A673 (cell line): ENCODE measurements at regions not wholly inside any gene's neighbourhood (a gene's known extent, or its start where the extent isn't known, plus 50 kb on each side); places are given as distances from the start of the nearest gene placed in this dataset.

Source experiments
- BruUV-seq: library from RNA; stranded (reverse); fragments of 400-500 nt; replicated peaks from 2 replicates; lab custom pipeline; 2021; lab: Mats Ljungman, UMichigan
- CTCF ChIA-PET: fragments of 300-600 bp; sonication (Branson Sonifier 250); formaldehyde crosslinking; loops from one replicate; lab custom pipeline; 2022; ENCODE audit warnings: antibody characterized with exemption; lab: Charles Lee
- POLR2A ChIA-PET: fragments of 300-600 bp; sonication (Branson Sonifier 250); formaldehyde crosslinking; loops from one replicate; lab custom pipeline; 2022; ENCODE audit warnings: antibody characterized with exemption; ENCODE audit not compliant: low non-redundant PET; lab: Charles Lee
- DNase-seq: peaks from one replicate; pipeline ENCODE4 v3.0.0-alpha.2; 2015; ENCODE audit warnings: low spot score
- H3K27ac ChIP-seq: fragments of 200-600 bp; sonication (generic); 2 replicates; pipeline ENCODE4 v1.5.1; 2016; ENCODE audit warnings: mixed run types, low read depth, mild to moderate bottlenecking, mixed read lengths, antibody characterized with exemption, low read length; ENCODE audit not compliant: poor library complexity, severe bottlenecking
- H3K27me3 ChIP-seq: fragments of 200-600 bp; sonication (generic); replicated peaks from 2 replicates; pipeline ENCODE4 v1.6.1; 2017; ENCODE audit warnings: mixed run types, low read depth, mild to moderate bottlenecking, mixed read lengths, antibody characterized with exemption, low read length; ENCODE audit not compliant: insufficient read depth, poor library complexity
- H3K36me3 ChIP-seq: fragments of 200-600 bp; sonication (generic); 2 replicates; pipeline ENCODE4 v1.6.1; 2016; ENCODE audit warnings: mixed run types, mild to moderate bottlenecking, mixed read lengths, antibody characterized with exemption, low read length; ENCODE audit not compliant: insufficient read depth, poor library complexity, severe bottlenecking
- H3K4me1 ChIP-seq: fragments of 200-600 bp; sonication (generic); 2 replicates; pipeline ENCODE4 v1.6.1; 2017; ENCODE audit warnings: mixed run types, mild to moderate bottlenecking, mixed read lengths, antibody characterized with exemption, low read length; ENCODE audit not compliant: insufficient read depth, poor library complexity, severe bottlenecking
- H3K4me3 ChIP-seq: fragments of 200-600 bp; sonication (generic); 2 replicates; pipeline ENCODE4 v1.5.1; 2016; ENCODE audit warnings: low read depth, mixed run types, mild to moderate bottlenecking, mixed read lengths, low read length; ENCODE audit not compliant: poor library complexity, severe bottlenecking
- H3K9me3 ChIP-seq: fragments of 200-600 bp; sonication (generic); 2 replicates; pipeline ENCODE4 v1.6.1; 2016; ENCODE audit warnings: mixed run types, low read depth, mild to moderate bottlenecking, mixed read lengths, antibody characterized with exemption, low read length; ENCODE audit not compliant: poor library complexity, severe bottlenecking
- CTCF ChIP-seq: fragments of 300-800, 200-600 bp; sonication (generic); conservative IDR thresholded peaks from 2 replicates; pipeline ENCODE4 v1.5.1; 2017; ENCODE audit warnings: low read depth, mild to moderate bottlenecking, antibody characterized with exemption, low read length, moderate library complexity, mixed read lengths
- EZH2 ChIP-seq: fragments of 200-600 bp; sonication (generic); IDR thresholded peaks from 2 replicates; pipeline ENCODE4 v1.6.1; 2017; ENCODE audit warnings: borderline replicate concordance, low read depth, mild to moderate bottlenecking, mixed read lengths, antibody characterized with exemption, low read length; ENCODE audit not compliant: poor library complexity, severe bottlenecking
- intact Hi-C: fragments of 100-400 bp; cut with micrococcal nuclease; formaldehyde crosslinking; loops from one replicate; pipeline ENCODE4 v1.10.0; 2022; ENCODE audit not compliant: unreplicated experiment

DNA sequence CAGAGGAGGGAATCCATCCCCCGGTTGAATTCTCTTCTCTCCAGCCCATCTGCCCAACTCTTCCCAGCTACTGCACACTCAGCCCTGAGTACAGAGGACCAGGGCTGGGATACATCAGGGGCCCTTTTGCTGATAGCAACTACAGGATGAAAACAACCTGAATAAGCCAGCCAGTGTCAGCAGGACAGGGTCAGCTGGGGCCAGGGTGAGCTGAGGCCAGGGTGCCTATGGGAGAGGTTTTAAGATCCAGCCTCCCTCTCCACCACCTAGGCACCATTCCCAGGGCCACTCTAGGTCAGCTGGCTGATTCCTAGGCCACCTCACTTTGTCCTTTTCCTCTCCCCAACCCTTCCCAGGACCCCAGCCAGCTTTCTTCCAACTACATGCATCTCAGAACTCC is 83.8 kb downstream of the MRPL46 start:
- no peak for DNase-seq
- no peak overlapping the region for H3K27ac ChIP-seq
- intact Hi-C loops: no loop called here
- H3K9me3 ChIP-seq: no peaks in the 10 kb centered on the region
- no peak overlapping the region for H3K4me3 ChIP-seq
- H3K36me3 ChIP-seq: no peaks in the 10 kb centered on the region
- CTCF ChIA-PET: no interaction called here
- POLR2A ChIA-PET: no interaction called here
- BruUV-seq: no TSS peak
- H3K4me1 ChIP-seq: no peaks in the 10 kb centered on the region
- peaks cover 35% of the 10 kb centered on the region for H3K27me3 ChIP-seq
- no peak for TF ChIP-seq EZH2
- no peak for TF ChIP-seq CTCF

DNA sequence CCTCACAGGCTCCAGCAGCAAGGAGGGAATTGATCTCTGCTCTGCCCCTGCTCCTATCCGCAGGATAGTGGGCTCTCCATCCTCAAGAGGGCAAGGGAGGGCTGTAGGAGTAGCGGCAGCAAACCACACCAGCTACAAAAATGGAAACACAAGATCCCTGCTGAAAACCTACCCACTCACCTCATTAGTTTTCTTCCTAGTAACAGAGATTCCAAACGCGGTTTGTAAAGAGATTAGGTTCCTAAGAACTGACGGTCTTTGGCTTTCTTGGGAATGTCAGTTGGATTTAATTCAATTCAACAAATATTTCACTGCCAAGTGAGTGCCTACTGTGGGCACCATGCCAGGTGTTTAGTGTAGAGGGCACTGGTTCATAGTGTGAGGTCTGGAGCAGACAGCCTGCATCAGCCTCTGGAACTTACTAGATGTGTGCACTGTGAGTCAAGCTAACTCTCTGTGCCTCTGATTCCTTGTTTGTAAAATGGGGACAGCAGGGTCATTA is 84.7 kb downstream of the MRPL46 start:
- BruUV-seq: no TSS peak
- Histone ChIP-seq H3K27me3 (peaks cover 35% of the 10 kb centered on the region), H3K4me3 (no peak overlapping the region), H3K9me3 (no peaks in the 10 kb centered on the region), H3K36me3 (no peaks in the 10 kb centered on the region), H3K4me1 (no peaks in the 10 kb centered on the region), H3K27ac (no peak overlapping the region)
- TF ChIP-seq CTCF: no peak
- TF ChIP-seq EZH2: no peak
- ChIA-PET POLR2A (no interaction called here), CTCF (no interaction called here)
- intact Hi-C loops: no loop called here
- DNase-seq: no peak

DNA sequence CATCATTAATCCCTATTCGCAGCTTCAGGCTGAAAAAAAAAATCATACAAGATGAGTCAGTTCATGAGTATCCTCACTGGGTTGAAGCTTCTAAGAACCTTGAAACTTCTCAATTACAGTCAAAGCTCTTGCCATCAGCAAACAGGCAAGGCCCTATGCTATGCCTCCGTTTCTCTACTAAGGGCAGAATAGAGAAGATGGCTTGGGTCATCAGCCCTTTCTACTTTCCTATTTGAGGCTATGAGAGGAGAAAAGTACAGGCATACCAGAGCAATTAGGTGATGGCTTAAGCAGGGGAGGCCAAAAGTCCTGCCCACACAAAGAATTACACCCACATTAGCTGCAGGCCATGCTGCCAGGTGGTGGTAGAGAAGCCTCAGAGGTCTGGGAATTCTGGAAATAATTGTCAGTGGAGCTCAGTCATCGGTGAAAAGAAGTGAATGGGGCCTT is 89.0 kb downstream of the MRPL46 start:
- ChIA-PET CTCF (no interaction called here), POLR2A (interaction anchor here (0.6 kb wide), 1 partner anchor 114 kb away, joined by 8 read pairs; no protein-coding TSS in a partner anchor)
- peaks cover 52% of the 10 kb centered on the region for H3K27me3 ChIP-seq
- DNase-seq: no peak
- no peak overlapping the region for H3K27ac ChIP-seq
- intact Hi-C loops: no loop called here
- TF ChIP-seq CTCF (no peak), EZH2 (no peak)
- no peaks in the 10 kb centered on the region for H3K9me3 ChIP-seq
- no peak overlapping the region for H3K4me3 ChIP-seq
- H3K4me1 ChIP-seq: no peaks in the 10 kb centered on the region
- no TSS peak for BruUV-seq
- no peaks in the 10 kb centered on the region for H3K36me3 ChIP-seq
